Endodermal cell (in vitro differentiated cells): ENCODE measurements at regions not wholly inside any gene's neighbourhood (a gene's known extent, or its start where the extent isn't known, plus 50 kb on each side); places are given as distances from the start of the nearest gene placed in this dataset.

Source experiments
- DNase-seq: peaks from one replicate; pipeline ENCODE4 v3.0.0-alpha.2; 2017
- H3K27ac ChIP-seq: 2 replicates; pipeline ENCODE4 v1.5.1; 2013; ENCODE audit warnings: mild to moderate bottlenecking, low read depth, low read length, moderate library complexity
- H3K27me3 ChIP-seq: 2 replicates; pipeline ENCODE4 v1.6.1; 2013; ENCODE audit warnings: mild to moderate bottlenecking, low read length, moderate library complexity; ENCODE audit not compliant: insufficient read depth, control insufficient read depth, poor library complexity, severe bottlenecking
- H3K36me3 ChIP-seq: 2 replicates; pipeline ENCODE4 v1.7.0; 2013; ENCODE audit warnings: mild to moderate bottlenecking, low read length, moderate library complexity; ENCODE audit not compliant: control insufficient read depth, insufficient read depth
- H3K4me1 ChIP-seq: one replicate; pipeline ENCODE4 v1.7.0; 2013; ENCODE audit warnings: low read length; ENCODE audit not compliant: control insufficient read depth, insufficient read depth
- H3K4me3 ChIP-seq: 2 replicates; pipeline ENCODE4 v1.5.1; 2013; ENCODE audit warnings: mild to moderate bottlenecking, low read length, moderate library complexity
- H3K9ac ChIP-seq: 2 replicates; pipeline ENCODE4 v1.6.1; 2013; ENCODE audit warnings: mild to moderate bottlenecking, low read length, moderate library complexity; ENCODE audit not compliant: poor library complexity, severe bottlenecking; ENCODE audit errors: extremely low read depth
- H3K9me3 ChIP-seq: 2 replicates; pipeline ENCODE4 v1.6.1; 2013; ENCODE audit warnings: mild to moderate bottlenecking, low read length, moderate library complexity; ENCODE audit not compliant: control insufficient read depth
- H3K27ac Mint-ChIP-seq: 2 replicates; pipeline ENCODE4 v1.8.0; 2020; ENCODE audit warnings: mixed read lengths
- H3K27me3 Mint-ChIP-seq: 2 replicates; pipeline ENCODE4 v1.8.0; 2021; ENCODE audit warnings: mild to moderate bottlenecking, mixed read lengths; ENCODE audit not compliant: insufficient read depth
- H3K36me3 Mint-ChIP-seq: 2 replicates; pipeline ENCODE4 v1.8.0; 2020; ENCODE audit warnings: low read depth, mixed read lengths
- H3K4me1 Mint-ChIP-seq: 2 replicates; pipeline ENCODE4 v1.8.0; 2020; ENCODE audit warnings: mixed read lengths
- H3K4me3 Mint-ChIP-seq: 2 replicates; pipeline ENCODE4 v1.8.0; 2020; ENCODE audit warnings: mild to moderate bottlenecking, moderate library complexity, mixed read lengths
- H3K9me3 Mint-ChIP-seq: 2 replicates; pipeline ENCODE4 v1.8.0; 2020; ENCODE audit warnings: mild to moderate bottlenecking, mixed read lengths
- WGBS, 2 experiments: methylation state at CpG; one replicate each; pipeline versions ENCODE4 v1.1.5 to v1.1.7; 2013; ENCODE audit warnings: missing lambda C conversion rate in 2 of 2, mixed read lengths in 1 of 2; ENCODE audit not compliant: insufficient coverage in 1 of 2, insufficient read length in 1 of 2; 5-methylcytosine and 5-hydroxymethylcytosine counted together
- TF ChIP-seq, protein P1 (sequence below): fragments of 200-600 bp; sonication (generic); conservative IDR thresholded peaks from 2 replicates; pipeline ENCODE4 v1.5.0; 2021; ENCODE audit warnings: antibody characterized with exemption, mild to moderate bottlenecking

DNA sequence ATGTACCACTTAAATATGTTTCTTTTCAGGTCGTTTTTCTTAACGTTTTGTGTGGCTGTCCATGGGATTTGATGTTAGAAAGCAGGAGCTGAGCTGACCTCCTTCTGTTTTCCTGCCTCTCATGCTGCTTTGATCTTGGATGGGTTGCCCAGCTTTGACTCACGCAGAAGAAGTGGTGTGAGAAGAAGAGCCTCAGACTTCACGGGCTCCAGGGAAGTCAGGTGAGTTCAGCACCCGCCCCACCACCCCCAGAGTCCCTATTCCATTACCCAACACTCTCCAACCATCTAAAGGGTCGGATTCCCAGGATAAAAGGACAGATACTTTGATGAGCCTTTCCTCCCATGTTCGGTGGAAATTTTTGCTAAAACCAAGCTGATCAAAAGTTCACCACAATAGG, 373.4 kb downstream of the IRX2 start:
- H3K9ac ChIP-seq: no peak overlapping the region
- H3K4me3 Mint-ChIP-seq: no peak overlapping the region
- no peaks in the 10 kb centered on the region for H3K36me3 ChIP-seq
- H3K27ac Mint-ChIP-seq: no peak overlapping the region
- no peaks in the 10 kb centered on the region for H3K9me3 ChIP-seq
- H3K9me3 Mint-ChIP-seq: no peaks in the 10 kb centered on the region
- no peaks in the 10 kb centered on the region for H3K4me1 Mint-ChIP-seq
- H3K4me1 ChIP-seq: no peaks in the 10 kb centered on the region
- no peaks in the 10 kb centered on the region for H3K36me3 Mint-ChIP-seq
- TF ChIP-seq, protein P1, sequence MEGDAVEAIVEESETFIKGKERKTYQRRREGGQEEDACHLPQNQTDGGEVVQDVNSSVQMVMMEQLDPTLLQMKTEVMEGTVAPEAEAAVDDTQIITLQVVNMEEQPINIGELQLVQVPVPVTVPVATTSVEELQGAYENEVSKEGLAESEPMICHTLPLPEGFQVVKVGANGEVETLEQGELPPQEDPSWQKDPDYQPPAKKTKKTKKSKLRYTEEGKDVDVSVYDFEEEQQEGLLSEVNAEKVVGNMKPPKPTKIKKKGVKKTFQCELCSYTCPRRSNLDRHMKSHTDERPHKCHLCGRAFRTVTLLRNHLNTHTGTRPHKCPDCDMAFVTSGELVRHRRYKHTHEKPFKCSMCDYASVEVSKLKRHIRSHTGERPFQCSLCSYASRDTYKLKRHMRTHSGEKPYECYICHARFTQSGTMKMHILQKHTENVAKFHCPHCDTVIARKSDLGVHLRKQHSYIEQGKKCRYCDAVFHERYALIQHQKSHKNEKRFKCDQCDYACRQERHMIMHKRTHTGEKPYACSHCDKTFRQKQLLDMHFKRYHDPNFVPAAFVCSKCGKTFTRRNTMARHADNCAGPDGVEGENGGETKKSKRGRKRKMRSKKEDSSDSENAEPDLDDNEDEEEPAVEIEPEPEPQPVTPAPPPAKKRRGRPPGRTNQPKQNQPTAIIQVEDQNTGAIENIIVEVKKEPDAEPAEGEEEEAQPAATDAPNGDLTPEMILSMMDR: no peak
- 87 to 93% methylated on average over 3 to 7 of the region's 7 CpGs for WGBS, 2 experiments
- no peak overlapping the region for H3K4me3 ChIP-seq
- no peak for DNase-seq
- H3K27me3 Mint-ChIP-seq: peaks cover 2% of the 10 kb centered on the region
- no peaks in the 10 kb centered on the region for H3K27me3 ChIP-seq
- H3K27ac ChIP-seq: no peak overlapping the region

DNA sequence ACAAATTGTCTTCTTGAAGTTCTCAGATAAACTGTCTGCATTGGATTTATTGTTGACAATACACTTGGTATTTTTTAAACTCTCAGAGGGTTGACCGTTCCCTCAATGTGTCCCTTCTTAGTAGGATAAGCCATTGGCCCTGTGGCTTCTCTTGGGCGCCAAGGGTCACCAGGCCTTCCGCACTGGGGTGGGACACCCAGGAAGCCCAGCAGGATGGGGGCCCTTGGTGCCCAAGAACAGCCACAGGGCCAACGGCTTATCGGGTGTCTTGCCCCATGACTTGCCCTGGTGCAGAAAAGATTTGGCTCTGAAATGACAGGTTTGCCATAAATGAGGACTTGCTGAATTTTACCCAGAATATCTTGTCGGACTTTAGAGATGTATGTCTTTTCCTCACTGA, 375.0 kb downstream of the IRX2 start:
- H3K27ac ChIP-seq: no peak overlapping the region
- TF ChIP-seq, protein P1: no peak
- no peak overlapping the region for H3K27ac Mint-ChIP-seq
- H3K36me3 Mint-ChIP-seq: no peaks in the 10 kb centered on the region
- no peaks in the 10 kb centered on the region for H3K9me3 Mint-ChIP-seq
- WGBS, 2 experiments: 88 to 92% methylated on average over 4 to 6 of the region's 6 CpGs
- no peaks in the 10 kb centered on the region for H3K36me3 ChIP-seq
- peaks cover 2% of the 10 kb centered on the region for H3K27me3 Mint-ChIP-seq
- no peaks in the 10 kb centered on the region for H3K4me1 ChIP-seq
- no peaks in the 10 kb centered on the region for H3K9me3 ChIP-seq
- H3K4me1 Mint-ChIP-seq: no peaks in the 10 kb centered on the region
- H3K4me3 ChIP-seq: no peak overlapping the region
- no peaks in the 10 kb centered on the region for H3K27me3 ChIP-seq
- DNase-seq: no peak
- no peak overlapping the region for H3K9ac ChIP-seq
- H3K4me3 Mint-ChIP-seq: no peak overlapping the region

DNA sequence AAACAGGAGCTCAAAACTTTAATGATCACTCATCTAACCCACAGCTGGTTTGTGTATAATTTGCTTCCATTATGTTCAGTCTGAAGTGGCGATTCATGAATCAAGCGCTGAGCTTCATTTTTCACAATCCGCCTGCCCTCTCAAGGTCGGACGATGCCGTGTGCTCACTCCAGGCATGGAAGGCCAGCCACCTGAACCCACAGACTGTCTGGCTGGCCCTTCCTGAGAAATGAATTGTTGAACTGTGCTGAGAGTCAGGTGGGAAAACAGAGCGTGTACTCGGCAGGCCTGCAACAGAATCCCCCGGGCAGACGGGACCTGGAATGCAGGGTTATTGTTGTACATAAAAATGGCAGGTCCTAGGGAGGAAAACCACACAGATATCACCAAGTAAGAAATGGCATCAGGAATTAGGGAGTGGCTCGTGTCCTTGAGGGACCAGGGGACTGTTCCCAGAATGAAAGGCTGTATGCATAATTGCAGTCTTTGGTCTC, 375.7 kb downstream of the IRX2 start:
- no peak overlapping the region for H3K4me3 ChIP-seq
- TF ChIP-seq, protein P1: no peak
- H3K9me3 ChIP-seq: no peaks in the 10 kb centered on the region
- H3K27ac ChIP-seq: no peak overlapping the region
- no peaks in the 10 kb centered on the region for H3K36me3 Mint-ChIP-seq
- H3K27ac Mint-ChIP-seq: no peak overlapping the region
- 92 to 98% methylated on average over 11 of the region's 11 CpGs for WGBS, 2 experiments
- H3K4me3 Mint-ChIP-seq: no peak overlapping the region
- no peak overlapping the region for H3K9ac ChIP-seq
- H3K36me3 ChIP-seq: no peaks in the 10 kb centered on the region
- peaks cover 2% of the 10 kb centered on the region for H3K27me3 Mint-ChIP-seq
- no peaks in the 10 kb centered on the region for H3K9me3 Mint-ChIP-seq
- no peaks in the 10 kb centered on the region for H3K4me1 Mint-ChIP-seq
- DNase-seq: no peak
- no peaks in the 10 kb centered on the region for H3K4me1 ChIP-seq
- H3K27me3 ChIP-seq: no peaks in the 10 kb centered on the region
